HUDEP-2 (cell line): ENCODE measurements at regions not wholly inside any gene's neighbourhood (a gene's known extent, or its start where the extent isn't known, plus 50 kb on each side); places are given as distances from the start of the nearest gene placed in this dataset.
"Not testable (repeated sequence)": the region's sequence is repeated elsewhere in the genome, so short reads cannot be mapped to it uniquely, and the experiment has no call there.

Experiments
- DNase-seq, 76 experiments: peaks; one replicate each; lab custom pipeline; 2025; ENCODE audit not compliant: unreplicated experiment in 76 of 76; lab: John Stamatoyannopoulos, UW

GRCh38 chr3:90145094-90145860 is 1037.9 kb downstream of the EPHA3 start:
- DNase-seq, result no peak

- no peak for DNase-seq
Observed at GRCh38 chr3:90180096-90180495, 1072.7 kb downstream of the EPHA3 start.

GRCh38 chr3:90180543-90180942 is 1073.1 kb downstream of the EPHA3 start:
- DNase-seq, result no peak

- DNase-seq, result peak in 6 of 76 experiments; percentile 0 to 6 (median 0)
Observed at GRCh38 chr3:90182291-90182976, 1075.0 kb downstream of the EPHA3 start.

- no peak for DNase-seq
Observed at GRCh38 chr3:90184861-90185260, 1077.4 kb downstream of the EPHA3 start.

GRCh38 chr3:90197383-90197782 is 1090.0 kb downstream of the EPHA3 start:
- DNase-seq, result not testable (repeated sequence)

- DNase-seq, result not testable (repeated sequence)
Observed at GRCh38 chr3:90202931-90203330, 1095.5 kb downstream of the EPHA3 start.

GRCh38 chr3:90206482-90206881 is 1099.1 kb downstream of the EPHA3 start:
- not testable (repeated sequence) for DNase-seq

- not testable (repeated sequence) for DNase-seq
Observed at GRCh38 chr3:90207353-90208097, 1100.1 kb downstream of the EPHA3 start.

GRCh38 chr3:90221900-90222299 is 1114.5 kb downstream of the EPHA3 start:
- DNase-seq, result no peak

GRCh38 chr3:90241481-90241880 is 1134.1 kb downstream of the EPHA3 start:
- DNase-seq, result no peak

GRCh38 chr3:90253131-90253530 is 1145.7 kb downstream of the EPHA3 start:
- peak in 3 of 76 experiments; percentile 6 to 18 (median 17) for DNase-seq

- no peak for DNase-seq
Observed at GRCh38 chr3:90261481-90262433, 1154.3 kb downstream of the EPHA3 start.
